MM.1S (cell line): ENCODE measurements at regions not wholly inside any gene's neighbourhood (a gene's known extent, or its start where the extent isn't known, plus 50 kb on each side); places are given as distances from the start of the nearest gene placed in this dataset.

Source experiments
- DNase-seq: peaks from one replicate; pipeline ENCODE4 v3.0.0-alpha.2; 2015
- H2AFZ ChIP-seq: fragments of 300-600 bp; sonication (generic); 2 replicates; pipeline ENCODE4 v1.6.0; 2016; ENCODE audit warnings: antibody characterized with exemption, low read length
- H3F3A ChIP-seq: fragments of 300-600 bp; sonication (generic); 2 replicates; pipeline ENCODE4 v1.6.1; 2016; ENCODE audit warnings: mild to moderate bottlenecking, antibody characterized with exemption, low read length, moderate library complexity, mixed read lengths; ENCODE audit not compliant: insufficient read depth
- H3K27ac ChIP-seq: fragments of 300-600 bp; sonication (generic); 2 replicates; pipeline ENCODE4 v1.5.1; 2016; ENCODE audit warnings: mild to moderate bottlenecking, low read length
- H3K27me3 ChIP-seq: fragments of 300-600 bp; sonication (generic); replicated peaks from 2 replicates; pipeline ENCODE4 v1.6.0; 2016; ENCODE audit warnings: low read length; ENCODE audit not compliant: insufficient read depth
- H3K36me3 ChIP-seq: fragments of 300-600 bp; sonication (generic); replicated peaks from 2 replicates; pipeline ENCODE4 v1.6.1; 2016; ENCODE audit warnings: mild to moderate bottlenecking, low read length, mixed read lengths; ENCODE audit not compliant: insufficient read depth
- H3K4me1 ChIP-seq: fragments of 300-600 bp; sonication (generic); 2 replicates; pipeline ENCODE4 v1.6.1; 2016; ENCODE audit warnings: low read length, mixed read lengths
- H3K4me2 ChIP-seq: fragments of 300-600 bp; sonication (generic); 2 replicates; pipeline ENCODE4 v1.6.0; 2016; ENCODE audit warnings: low read depth, low read length
- H3K4me3 ChIP-seq: fragments of 300-600 bp; sonication (generic); 2 replicates; pipeline ENCODE4 v1.5.1; 2016; ENCODE audit warnings: low read length, mixed read lengths
- H3K79me2 ChIP-seq: fragments of 300-600 bp; sonication (generic); 2 replicates; pipeline ENCODE4 v1.6.1; 2016; ENCODE audit warnings: mixed run types, low read length, mixed read lengths
- H3K9ac ChIP-seq: fragments of 300-600 bp; sonication (generic); 2 replicates; pipeline ENCODE4 v1.6.1; 2016; ENCODE audit warnings: low read length, mixed read lengths
- H3K9me2 ChIP-seq: fragments of 300-600 bp; sonication (generic); replicated peaks from 2 replicates; pipeline ENCODE4 v1.6.1; 2016; ENCODE audit warnings: mild to moderate bottlenecking, low read length, mixed read lengths; ENCODE audit not compliant: insufficient read depth
- H3K9me3 ChIP-seq: fragments of 300-600 bp; sonication (generic); replicated peaks from 2 replicates; pipeline ENCODE4 v1.6.1; 2016; ENCODE audit warnings: mild to moderate bottlenecking, low read length, mixed read lengths; ENCODE audit not compliant: insufficient read depth
- H4K20me1 ChIP-seq: fragments of 300-600 bp; sonication (generic); 2 replicates; pipeline ENCODE4 v1.6.1; 2016; ENCODE audit warnings: mild to moderate bottlenecking, low read length, moderate library complexity, mixed read lengths; ENCODE audit not compliant: insufficient read depth
- CTCF ChIP-seq: fragments of 300-600 bp; sonication (generic); IDR thresholded peaks from 2 replicates; pipeline ENCODE4 v1.5.1; 2016; ENCODE audit warnings: antibody characterized with exemption, low read length, mixed read lengths
- EZH2 ChIP-seq: fragments of 300-600 bp; sonication (generic); optimal IDR thresholded peaks from 2 replicates; pipeline ENCODE3; 2017; ENCODE audit warnings: low read depth, mild to moderate bottlenecking, antibody characterized with exemption, low read length, mixed read lengths
- EZH2phosphoT487 ChIP-seq: fragments of 300-600 bp; sonication (generic); IDR thresholded peaks from 2 replicates; pipeline ENCODE4 v1.6.1; 2018; ENCODE audit warnings: antibody characterized with exemption, low read length

- Histone ChIP-seq H3K27me3 (no peaks in the 10 kb centered on the region), H3K9me3 (no peaks in the 10 kb centered on the region), H3K9me2 (no peaks in the 10 kb centered on the region), H3K9ac (no peak overlapping the region), H3K36me3 (no peaks in the 10 kb centered on the region), H3F3A (no peaks in the 10 kb centered on the region), H3K27ac (no peak overlapping the region), H3K79me2 (no peaks in the 10 kb centered on the region), H4K20me1 (no peaks in the 10 kb centered on the region), H2AFZ (no peak overlapping the region), H3K4me2 (no peak overlapping the region), H3K4me3 (no peak overlapping the region), H3K4me1 (no peaks in the 10 kb centered on the region)
- TF ChIP-seq CTCF: no peak
- no peak for DNase-seq
Observed at GRCh38 chr1:197989058-197989457, 71.9 kb downstream of the LHX9 start.

- no peak overlapping the region for H3K9ac ChIP-seq
- no peaks in the 10 kb centered on the region for H3K4me1 ChIP-seq
- H3K79me2 ChIP-seq: no peaks in the 10 kb centered on the region
- H4K20me1 ChIP-seq: no peaks in the 10 kb centered on the region
- no peaks in the 10 kb centered on the region for H3K9me2 ChIP-seq
- no peaks in the 10 kb centered on the region for H3K27me3 ChIP-seq
- DNase-seq: no peak
- H3K9me3 ChIP-seq: no peaks in the 10 kb centered on the region
- no peak overlapping the region for H3K4me3 ChIP-seq
- H3K4me2 ChIP-seq: no peak overlapping the region
- no peak overlapping the region for H2AFZ ChIP-seq
- TF ChIP-seq CTCF (no peak), EZH2 (no peak), EZH2phosphoT487 (no peak)
- no peaks in the 10 kb centered on the region for H3K36me3 ChIP-seq
- no peaks in the 10 kb centered on the region for H3F3A ChIP-seq
- no peak overlapping the region for H3K27ac ChIP-seq
Observed at GRCh38 chr1:197991594-197991993, 74.4 kb downstream of the LHX9 start.

- DNase-seq: no peak
- no peaks in the 10 kb centered on the region for H3K79me2 ChIP-seq
- no peak overlapping the region for H3K4me3 ChIP-seq
- H3K4me1 ChIP-seq: no peaks in the 10 kb centered on the region
- H3K36me3 ChIP-seq: no peaks in the 10 kb centered on the region
- TF ChIP-seq EZH2 (no peak), EZH2phosphoT487 (no peak), CTCF (no peak)
- H3K27me3 ChIP-seq: no peaks in the 10 kb centered on the region
- no peaks in the 10 kb centered on the region for H3K9me3 ChIP-seq
- no peaks in the 10 kb centered on the region for H3K9me2 ChIP-seq
- no peaks in the 10 kb centered on the region for H3F3A ChIP-seq
- no peak overlapping the region for H3K9ac ChIP-seq
- no peak overlapping the region for H3K4me2 ChIP-seq
- H2AFZ ChIP-seq: no peak overlapping the region
- no peak overlapping the region for H3K27ac ChIP-seq
- H4K20me1 ChIP-seq: no peaks in the 10 kb centered on the region
Observed at GRCh38 chr1:197994907-197995407, 77.8 kb downstream of the LHX9 start.
